Mucosa of descending colon (tissue), 3 donors: ENCODE measurements at regions not wholly inside any gene's neighbourhood (a gene's known extent, or its start where the extent isn't known, plus 50 kb on each side); places are given as distances from the start of the nearest gene placed in this dataset.

Source experiments
- ATAC-seq: fragments of 200-7000 bp; cut with Tn5 transposase; one replicate; pipeline ENCODE4 v1.9.1; 2020; ENCODE audit warnings: mild to moderate bottlenecking, moderate library complexity
- DNase-seq, 3 donors: peaks; one replicate each; pipeline ENCODE4 v3.0.0-alpha.2; 2020
- H3K36me3 ChIP-seq: fragments of 200-600 bp; one replicate; pipeline ENCODE4 v1.8.0; 2021; ENCODE audit warnings: low read depth, mild to moderate bottlenecking
- H3K4me1 ChIP-seq: fragments of 200-600 bp; one replicate; pipeline ENCODE4 v1.8.0; 2021; ENCODE audit warnings: low read depth, mild to moderate bottlenecking
- H3K4me3 ChIP-seq: fragments of 200-600 bp; one replicate; pipeline ENCODE4 v1.8.0; 2021; ENCODE audit warnings: mild to moderate bottlenecking
- H3K9me3 ChIP-seq: fragments of 200-600 bp; one replicate; pipeline ENCODE4 v1.8.0; 2021; ENCODE audit warnings: mild to moderate bottlenecking
- CTCF ChIP-seq: fragments of 200-600 bp; IDR thresholded peaks from one replicate; pipeline ENCODE4 v1.8.0; 2022; ENCODE audit warnings: antibody characterized with exemption, mild to moderate bottlenecking
- intact Hi-C, 2 donors: fragments of 100-400 bp; cut with DNase I in 1 of 2; cut with micrococcal nuclease in 1 of 2; formaldehyde crosslinking; loops; one replicate each; pipeline versions ENCODE4 v1.11.0 to v1.11.1; 2022; cut with DNase I, micrococcal nuclease
- donor health status: DM: no; HTN: no; CAD: no; lungs with moderate emphysema.
- donor health status: DM: no; HTN: no; CAD: no.
- donor health status: DM: no; HTN: yes; CAD: no.

- Histone ChIP-seq H3K36me3 (no peaks in the 10 kb centered on the region), H3K9me3 (no peaks in the 10 kb centered on the region), H3K4me1 (peaks cover 2% of the 10 kb centered on the region), H3K4me3 (no peak overlapping the region)
- no peak for DNase-seq
- no peak for ATAC-seq
- intact Hi-C loops, result no loop called here
- no peak for TF ChIP-seq CTCF
Measured at GRCh38 chr2:121826036-121826435, 70.6 kb downstream of the TSN start.

GRCh38 chr2:121828281-121828731, 72.9 kb downstream of the TSN start:
- no peaks in the 10 kb centered on the region for H3K9me3 ChIP-seq
- H3K4me3 ChIP-seq, result no peak overlapping the region
- no peak for DNase-seq
- no peaks in the 10 kb centered on the region for H3K36me3 ChIP-seq
- ATAC-seq, result no peak
- intact Hi-C loops, result no loop called here
- peaks cover 2% of the 10 kb centered on the region for H3K4me1 ChIP-seq
- TF ChIP-seq CTCF, result no peak

GRCh38 chr2:121830809-121831208, 75.4 kb downstream of the TSN start:
- TF ChIP-seq CTCF, result no peak
- DNase-seq, result no peak

GRCh38 chr2:121831841-121832240, 76.4 kb downstream of the TSN start:
- DNase-seq (no peak), ATAC-seq (no peak)
- no peaks in the 10 kb centered on the region for H3K4me1 ChIP-seq
- H3K36me3 ChIP-seq, result no peaks in the 10 kb centered on the region
- no peak overlapping the region for H3K4me3 ChIP-seq
- TF ChIP-seq CTCF, result no peak
- H3K9me3 ChIP-seq, result no peaks in the 10 kb centered on the region
- intact Hi-C loops, result no loop called here

More at GRCh38 chr2:121830809-121831208, 75.4 kb downstream of the TSN start:
- intact Hi-C loops, result no loop called here
- Histone ChIP-seq H3K4me3 (no peak overlapping the region), H3K4me1 (no peaks in the 10 kb centered on the region), H3K36me3 (no peaks in the 10 kb centered on the region), H3K9me3 (no peaks in the 10 kb centered on the region)
- no peak for ATAC-seq

GRCh38 chr2:121832412-121833357, 77.2 kb downstream of the TSN start:
- Histone ChIP-seq H3K9me3 (no peaks in the 10 kb centered on the region), H3K4me1 (no peaks in the 10 kb centered on the region), H3K4me3 (no peak overlapping the region), H3K36me3 (no peaks in the 10 kb centered on the region)
- TF ChIP-seq CTCF, result no peak
- intact Hi-C loops, result no loop called here
- DNase-seq (no peak), ATAC-seq (no peak)
